ENCODE measurements at regions not wholly inside any gene's neighbourhood (a gene's known extent, or its start where the extent isn't known, plus 50 kb on each side); places are given as distances from the start of the nearest gene placed in this dataset.

- no peak for TF ChIP-seq CTCF (IDR thresholded peaks at IDR 0.05)
- no peak for TF ChIP-seq POLR2A (IDR thresholded peaks at IDR 0.05)
Observed at GRCh38 chr13:54305377-54305776, 1276.8 kb downstream of the OLFM4 start.
